K562 (cell line): ENCODE measurements at regions not wholly inside any gene's neighbourhood (a gene's known extent, or its start where the extent isn't known, plus 50 kb on each side); places are given as distances from the start of the nearest gene placed in this dataset.

Source experiments
- ATAC-seq: fragments of 200-7000 bp; cut with Tn5 transposase; 3 replicates; pipeline ENCODE4 v1.9.1; 2020; ENCODE audit warnings: moderate library complexity
- BruUV-seq: library from RNA; stranded (reverse); fragments of 400-500 nt; replicated peaks from 2 replicates; lab custom pipeline; 2021; lab: Mats Ljungman, UMichigan
- CTCF ChIA-PET: fragments of 300-600 bp; formaldehyde crosslinking; extraction: SDS; loops from one replicate; lab custom pipeline; 2021; ENCODE audit warnings: low intra/inter-chr PET ratio; lab: Yijun Ruan, JAX
- POLR2A ChIA-PET: fragments of 300-600, 350-650 bp; sonication (Branson Sonifier 250); formaldehyde crosslinking; extraction: SDS; loops from one replicate; lab custom pipeline; 2021; ENCODE audit warnings: antibody characterized with exemption, inconsistent platforms; lab: Yijun Ruan, JAX
- DNase-seq, 4 experiments: peaks; one replicate each; pipeline versions ENCODE4 v3.0.0 to v3.0.0-alpha.2; 2011 to 2018; ENCODE audit warnings: low spot score in 3 of 4, mixed read lengths in 3 of 4; ENCODE audit errors: extremely low read depth in 1 of 4
- FAIRE-seq: peaks from 2 replicates; lab custom pipeline; 2011; peaks lifted over from hg19 to GRCh38; lab: Jason Lieb, UNC
- H2AFZ ChIP-seq: 2 replicates; pipeline ENCODE4 v1.6.0; 2011; ENCODE audit warnings: low read depth, low read length, control low read depth, inconsistent platforms
- H3K27ac ChIP-seq: fragments of 200-600 bp; 3 replicates; pipeline ENCODE4 v1.8.0; 2011; ENCODE audit warnings: low read depth, mild to moderate bottlenecking, control low read depth, inconsistent platforms, low read length, moderate library complexity, mixed read lengths; ENCODE audit errors: extremely low read depth
- H3K27me3 ChIP-seq, 2 experiments: fragments of 300-600 bp in 1 of 2; 2 replicates in 1 of 2; 3 replicates in 1 of 2; pipeline versions ENCODE4 v1.6.0 to v1.8.0; 2011; ENCODE audit warnings: inconsistent platforms in 2 of 2, low read length in 2 of 2, mild to moderate bottlenecking in 1 of 2, mixed read lengths in 1 of 2, moderate library complexity in 1 of 2; ENCODE audit not compliant: control insufficient read depth in 2 of 2, insufficient read depth in 2 of 2
- H3K36me3 ChIP-seq: fragments of 300-600 bp; 3 replicates; pipeline ENCODE4 v1.8.0; 2011; ENCODE audit warnings: mild to moderate bottlenecking, low read length, inconsistent platforms; ENCODE audit not compliant: control insufficient read depth, insufficient read depth
- H3K4me1 ChIP-seq, 2 experiments: fragments of 200-600 bp in 1 of 2; replicated peaks in 1 of 2; 2 replicates in 1 of 2; 3 replicates in 1 of 2; pipeline versions ENCODE4 v1.5.1 to v1.8.0; 2011; ENCODE audit warnings: inconsistent platforms in 2 of 2, low read length in 2 of 2, mild to moderate bottlenecking in 1 of 2, mixed read lengths in 1 of 2, moderate library complexity in 1 of 2; ENCODE audit not compliant: control insufficient read depth in 2 of 2, insufficient read depth in 2 of 2
- H3K4me2 ChIP-seq: 2 replicates; pipeline ENCODE4 v1.6.1; 2011; ENCODE audit warnings: low read length, control low read depth, inconsistent platforms, mixed read lengths; ENCODE audit not compliant: insufficient read depth
- H3K4me3 ChIP-seq: fragments of 200-600 bp; sonication (generic), shearing (Covaris generic); 2 replicates; pipeline ENCODE4 v1.5.1; 2016; ENCODE audit warnings: control low read depth, inconsistent platforms
- H3K79me2 ChIP-seq: fragments of 200-600 bp; 3 replicates; pipeline ENCODE4 v1.8.0; 2011; ENCODE audit warnings: low read length, inconsistent platforms; ENCODE audit not compliant: control insufficient read depth, insufficient read depth
- H3K9ac ChIP-seq, 2 experiments: 2 replicates each; pipeline versions ENCODE4 v1.6.0 to v1.6.1; 2011; ENCODE audit warnings: low read depth in 2 of 2, low read length in 2 of 2, control low read depth in 1 of 2, inconsistent platforms in 1 of 2, mild to moderate bottlenecking in 1 of 2, mixed read lengths in 1 of 2; ENCODE audit not compliant: insufficient read depth in 1 of 2
- H3K9me1 ChIP-seq: one replicate; pipeline ENCODE4 v1.6.0; 2011; ENCODE audit warnings: inconsistent platforms, mild to moderate bottlenecking, low read length, moderate library complexity; ENCODE audit not compliant: control insufficient read depth, insufficient read depth
- H3K9me3 ChIP-seq: replicated peaks from 2 replicates; pipeline ENCODE4 v1.5.1; 2011; ENCODE audit warnings: low read depth, low read length, inconsistent platforms; ENCODE audit not compliant: control insufficient read depth, insufficient read depth
- H4K20me1 ChIP-seq: replicated peaks from 2 replicates; pipeline ENCODE4 v1.6.1; 2011; ENCODE audit warnings: low read length, inconsistent platforms, mixed read lengths; ENCODE audit not compliant: control insufficient read depth, insufficient read depth
- ARID3B ChIP-seq: fragments of 250-450 bp; sonication (Bioruptor Pico); IDR thresholded peaks from 2 replicates; pipeline ENCODE4 v1.4.0; 2020; ENCODE audit warnings: borderline replicate concordance
- DNMT1 ChIP-seq: fragments of 450-650 bp; IDR thresholded peaks from 2 replicates; pipeline ENCODE4 v1.6.1; 2016; ENCODE audit warnings: antibody characterized with exemption, mild to moderate bottlenecking
- KHSRP ChIP-seq: fragments of 450-650 bp; IDR thresholded peaks from 2 replicates; pipeline ENCODE4 v1.6.1; 2017
- RUNX1 ChIP-seq: sonication (generic); IDR thresholded peaks from 2 replicates; pipeline ENCODE4 v1.6.1; 2016; ENCODE audit warnings: antibody characterized with exemption, low read depth
- SRF ChIP-seq, 2 experiments: fragments of 250-450, 450-650 bp in 1 of 2; sonication (Bioruptor Pico) in 1 of 2; sonication (generic) in 1 of 2; formaldehyde crosslinking; IDR thresholded peaks; 2 replicates each; pipeline versions ENCODE4 v1.5.0 to v1.5.1; 2020 to 2022; ENCODE audit warnings: mild to moderate bottlenecking in 1 of 2, missing genetic modification reagents in 1 of 2
- TBL1XR1 ChIP-seq, 2 experiments: IDR thresholded peaks; 2 replicates each; pipeline ENCODE4 v1.6.1; 2012; ENCODE audit warnings: improper control_type of control experiment in 2 of 2, low read length in 2 of 2, mild to moderate bottlenecking in 1 of 2
- ZMIZ1 ChIP-seq, 2 experiments: fragments of 150-350 bp in 1 of 2; IDR thresholded peaks; 2 replicates each; pipeline ENCODE4 v1.6.1; 2012 to 2016; ENCODE audit warnings: low read depth in 2 of 2, low read length in 2 of 2, mild to moderate bottlenecking in 1 of 2, moderate library complexity in 1 of 2
- ZNF324 ChIP-seq: fragments of 250-450 bp; sonication (Bioruptor Pico); IDR thresholded peaks from 2 replicates; pipeline ENCODE4 v1.4.0; 2020; ENCODE audit warnings: mild to moderate bottlenecking
- ZNF561 ChIP-seq: fragments of 450-650 bp; formaldehyde crosslinking; conservative IDR thresholded peaks from 2 replicates; pipeline ENCODE4 v1.4.0; 2020; ENCODE audit warnings: mild to moderate bottlenecking, moderate library complexity
- ZNF785 ChIP-seq: fragments of 250-450 bp; sonication (Bioruptor Pico); IDR thresholded peaks from 2 replicates; pipeline ENCODE4 v1.4.0; 2020; ENCODE audit warnings: mild to moderate bottlenecking
- WGBS: fragments of 100-300 bp; shearing (Covaris generic); methylation state at CpG from one replicate; pipeline ENCODE4 v1.1.6; 2016; ENCODE audit warnings: low coverage, mixed read lengths; ENCODE audit not compliant: insufficient coverage; ENCODE audit errors: missing lambda C conversion rate; 5-methylcytosine and 5-hydroxymethylcytosine counted together
- in situ Hi-C: fragments of 300-500 bp; cut with MboI; formaldehyde crosslinking; loops from 4 replicates; pipeline ENCODE4 v1.15.0; 2018; ENCODE audit warnings: inconsistent platforms, mixed read lengths
- intact Hi-C: fragments of 100-400 bp; cut with micrococcal nuclease; formaldehyde crosslinking; loops from 2 replicates; pipeline ENCODE4 v1.14.2; 2022

- intact Hi-C loops: no loop called here
- no peaks in the 10 kb centered on the region for H3K9me1 ChIP-seq
- in situ Hi-C loops: no loop called here
- TF ChIP-seq ZNF324 (CRISPR knock-in tag): no peak
- no peak for TF ChIP-seq KHSRP
- TF ChIP-seq DNMT1: no peak
- TF ChIP-seq ARID3B (CRISPR knock-in tag): no peak
- TF ChIP-seq ZMIZ1 (IDR thresholded peaks at IDR 0.05; ENCODE audit: low read depth in 2 of 2, low read length in 2 of 2): no peak
- TF ChIP-seq ZNF561 (CRISPR knock-in tag): no peak
- no peak for TF ChIP-seq SRF (CRISPR knock-in tag; IDR thresholded peaks at IDR 0.05)
- TF ChIP-seq ZNF785 (CRISPR knock-in tag): no peak
- no peak for TF ChIP-seq RUNX1
- no peak for TF ChIP-seq TBL1XR1 (IDR thresholded peaks at IDR 0.05; ENCODE audit: low read length in 2 of 2)
- H3K4me1 ChIP-seq: no peaks in the 10 kb centered on the region
- H3K4me2 ChIP-seq: no peak overlapping the region
- H3K36me3 ChIP-seq: no peaks in the 10 kb centered on the region
- no peak for FAIRE-seq
- no peak overlapping the region for H3K9ac ChIP-seq
- no peaks in the 10 kb centered on the region for H4K20me1 ChIP-seq
- H3K27ac ChIP-seq: no peak overlapping the region
- ChIA-PET POLR2A (no interaction called here), CTCF (no interaction called here)
- H2AFZ ChIP-seq: no peak overlapping the region
- 0% methylated on average over 5 of the region's 5 CpGs for WGBS
- DNase-seq: no peak
- H3K27me3 ChIP-seq: no peaks in the 10 kb centered on the region
- no peak for ATAC-seq
- H3K79me2 ChIP-seq: no peaks in the 10 kb centered on the region
- no peaks in the 10 kb centered on the region for H3K9me3 ChIP-seq
- BruUV-seq: no TSS peak
- no peak overlapping the region for H3K4me3 ChIP-seq
These were observed 309.8 kb upstream of the CCDC54 start for GRCh38 chr3:107067421-107067820.
